ENCODE measurements at regions not wholly inside any gene's neighbourhood (a gene's known extent, or its start where the extent isn't known, plus 50 kb on each side); places are given as distances from the start of the nearest gene placed in this dataset.

- Mint-ChIP-seq H3K27me3 (ENCODE audit: low read depth) (no peaks in the 10 kb centered on the region), H3K36me3 (ENCODE audit: low read depth) (no peaks in the 10 kb centered on the region), H3K9me3 (peaks cover 5% of the 10 kb centered on the region), H3K27ac (ENCODE audit: unreplicated experiment) (no peak overlapping the region), H3K4me1 (peaks cover 18% of the 10 kb centered on the region), H3K4me3 (no peak overlapping the region)
- no peak for DNase-seq (ENCODE audit: low read depth, low spot score)
- no peak for TF ChIP-seq CTCF (conservative IDR thresholded peaks at IDR 0.05)
Measured at GRCh38 chr2:16302431-16303272, 362.3 kb downstream of the MYCN start.

GRCh38 chr2:16301961-16302360 lies 361.6 kb downstream of the MYCN start:
- H3K4me3 Mint-ChIP-seq = no peak overlapping the region
- peaks cover 18% of the 10 kb centered on the region for H3K4me1 Mint-ChIP-seq
- H3K27ac Mint-ChIP-seq (ENCODE audit: unreplicated experiment) = no peak overlapping the region
- H3K36me3 Mint-ChIP-seq (ENCODE audit: low read depth) = no peaks in the 10 kb centered on the region
- no peak for DNase-seq (ENCODE audit: low read depth, low spot score)
- no peaks in the 10 kb centered on the region for H3K27me3 Mint-ChIP-seq (ENCODE audit: low read depth)
- no peak for TF ChIP-seq CTCF (conservative IDR thresholded peaks at IDR 0.05)
- H3K9me3 Mint-ChIP-seq = peaks cover 5% of the 10 kb centered on the region

- Mint-ChIP-seq H3K36me3 (ENCODE audit: low read depth) (no peaks in the 10 kb centered on the region), H3K9me3 (peaks cover 5% of the 10 kb centered on the region), H3K27me3 (ENCODE audit: low read depth) (no peaks in the 10 kb centered on the region), H3K4me3 (no peak overlapping the region), H3K4me1 (peaks cover 25% of the 10 kb centered on the region), H3K27ac (ENCODE audit: unreplicated experiment) (no peak overlapping the region)
- no peak for TF ChIP-seq CTCF (conservative IDR thresholded peaks at IDR 0.05)
- no peak for DNase-seq (ENCODE audit: low read depth, low spot score)
Measured at GRCh38 chr2:16298866-16299265, 358.5 kb downstream of the MYCN start.

- no peak for DNase-seq (ENCODE audit: low read depth, low spot score)
- H3K27ac Mint-ChIP-seq (ENCODE audit: unreplicated experiment) = no peak overlapping the region
- no peak for TF ChIP-seq CTCF (conservative IDR thresholded peaks at IDR 0.05)
- H3K4me3 Mint-ChIP-seq = no peak overlapping the region
- no peaks in the 10 kb centered on the region for H3K27me3 Mint-ChIP-seq (ENCODE audit: low read depth)
- H3K9me3 Mint-ChIP-seq = peaks cover 5% of the 10 kb centered on the region
- H3K4me1 Mint-ChIP-seq = peaks cover 20% of the 10 kb centered on the region
- H3K36me3 Mint-ChIP-seq (ENCODE audit: low read depth) = no peaks in the 10 kb centered on the region
Measured at GRCh38 chr2:16296331-16297250, 356.2 kb downstream of the MYCN start.

GRCh38 chr2:16296038-16296290 lies 355.6 kb downstream of the MYCN start:
- H3K27me3 Mint-ChIP-seq (ENCODE audit: low read depth) = no peaks in the 10 kb centered on the region
- H3K4me1 Mint-ChIP-seq = peaks cover 22% of the 10 kb centered on the region
- DNase-seq (ENCODE audit: low read depth, low spot score) = no peak
- H3K4me3 Mint-ChIP-seq = no peak overlapping the region
- H3K27ac Mint-ChIP-seq (ENCODE audit: unreplicated experiment) = no peak overlapping the region
- H3K9me3 Mint-ChIP-seq = peaks cover 5% of the 10 kb centered on the region
- no peak for TF ChIP-seq CTCF (conservative IDR thresholded peaks at IDR 0.05)
- H3K36me3 Mint-ChIP-seq (ENCODE audit: low read depth) = no peaks in the 10 kb centered on the region

Measured in neural crest cell (in vitro differentiated cells).